Omental fat pad (tissue), 3 donors: ENCODE measurements at regions not wholly inside any gene's neighbourhood (a gene's known extent, or its start where the extent isn't known, plus 50 kb on each side); places are given as distances from the start of the nearest gene placed in this dataset.

ENCODE experiments used
- ATAC-seq: fragments of 150-250 bp; one replicate; pipeline ENCODE4 v1.9.1; 2016; ENCODE audit warnings: mild to moderate bottlenecking, moderate library complexity; ENCODE audit not compliant: low FRiP score
- DNase-seq: peaks from one replicate; pipeline ENCODE4 v3.0.0-alpha.2; 2019; ENCODE audit warnings: low spot score
- CTCF ChIP-seq, 3 donors: fragments of 450-650 bp; IDR thresholded peaks; one replicate each; pipeline ENCODE4 v1.5.1; 2016 to 2017; ENCODE audit warnings: antibody characterized with exemption in 3 of 3, mild to moderate bottlenecking in 3 of 3, moderate library complexity in 2 of 3

GRCh38 chr4:178255172-178255571 lies 812.9 kb upstream of the AGA start:
- ATAC-seq: no peak
- no peak for TF ChIP-seq CTCF (IDR thresholded peaks at IDR 0.05)
- no peak for DNase-seq

- no peak for DNase-seq
- no peak for TF ChIP-seq CTCF (IDR thresholded peaks at IDR 0.05)
- ATAC-seq: no peak
Observed at GRCh38 chr4:178258603-178259002, 816.4 kb upstream of the AGA start.

- no peak for TF ChIP-seq CTCF (IDR thresholded peaks at IDR 0.05)
- ATAC-seq: no peak
Observed at GRCh38 chr4:178259566-178259965, 817.3 kb upstream of the AGA start.

GRCh38 chr4:178264001-178264400 lies 821.8 kb upstream of the AGA start:
- no peak for ATAC-seq
- no peak for TF ChIP-seq CTCF (IDR thresholded peaks at IDR 0.05)
- DNase-seq: no peak

More at GRCh38 chr4:178259566-178259965, 817.3 kb upstream of the AGA start:
- no peak for DNase-seq

GRCh38 chr4:178271386-178271785 lies 829.1 kb upstream of the AGA start:
- DNase-seq (no peak), ATAC-seq (no peak)
- no peak for TF ChIP-seq CTCF (IDR thresholded peaks at IDR 0.05)

- ATAC-seq: no peak
- DNase-seq: no peak
- no peak for TF ChIP-seq CTCF (IDR thresholded peaks at IDR 0.05)
Observed at GRCh38 chr4:178273168-178273567, 830.9 kb upstream of the AGA start.

GRCh38 chr4:178275671-178276360 lies 833.6 kb upstream of the AGA start:
- no peak for TF ChIP-seq CTCF (IDR thresholded peaks at IDR 0.05)
- no peak for DNase-seq
- ATAC-seq: no peak
